Left ventricle myocardium superior (tissue), 1 donor: ENCODE measurements at regions not wholly inside any gene's neighbourhood (a gene's known extent, or its start where the extent isn't known, plus 50 kb on each side); places are given as distances from the start of the nearest gene placed in this dataset.
A peak's percentile ranks its signal among the peaks of the same experiment; 100 is the strongest.
"Not testable (repeated sequence)": the region's sequence is repeated elsewhere in the genome, so short reads cannot be mapped to it uniquely, and the experiment has no call there.

Source experiments
- ATAC-seq: fragments of 200-7000 bp; cut with Tn5 transposase; one replicate; pipeline ENCODE4 v1.9.1; 2020; ENCODE audit warnings: mild to moderate bottlenecking, moderate library complexity
- DNase-seq: peaks from one replicate; pipeline ENCODE4 v3.0.0-alpha.2; 2020
- intact Hi-C: fragments of 100-400 bp; cut with micrococcal nuclease; formaldehyde crosslinking; loops from one replicate; pipeline ENCODE4 v1.11.0; 2022
- donor health status: DM: no; HTN: yes; CAD: no; lungs with severe emphysema.

DNA sequence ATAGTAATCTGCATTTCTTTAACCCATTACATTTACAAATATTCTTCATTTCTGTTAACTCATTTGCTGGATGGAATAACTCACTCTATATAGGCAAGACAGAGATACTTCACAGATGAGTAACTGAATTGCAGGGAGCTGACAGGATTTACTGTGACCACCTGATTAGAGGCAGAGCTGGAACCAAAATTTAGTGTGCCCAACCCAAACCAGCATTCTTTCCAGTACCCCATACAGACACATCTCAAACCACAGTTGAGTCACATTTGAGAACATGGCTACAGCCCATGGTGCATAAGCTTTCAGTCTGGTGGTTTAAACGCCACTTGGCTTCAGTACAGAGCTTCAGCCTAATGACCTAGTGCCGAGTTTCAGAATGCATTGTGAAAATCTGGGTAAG is 138.4 kb upstream of the TENT5A start:
- DNase-seq = no peak
- intact Hi-C loops = no loop called here
- ATAC-seq = no peak

GRCh38 chr6:81889377-81890053 is 137.0 kb upstream of the TENT5A start:
- intact Hi-C loops = no loop called here
- DNase-seq (no peak), ATAC-seq (no peak)

DNA sequence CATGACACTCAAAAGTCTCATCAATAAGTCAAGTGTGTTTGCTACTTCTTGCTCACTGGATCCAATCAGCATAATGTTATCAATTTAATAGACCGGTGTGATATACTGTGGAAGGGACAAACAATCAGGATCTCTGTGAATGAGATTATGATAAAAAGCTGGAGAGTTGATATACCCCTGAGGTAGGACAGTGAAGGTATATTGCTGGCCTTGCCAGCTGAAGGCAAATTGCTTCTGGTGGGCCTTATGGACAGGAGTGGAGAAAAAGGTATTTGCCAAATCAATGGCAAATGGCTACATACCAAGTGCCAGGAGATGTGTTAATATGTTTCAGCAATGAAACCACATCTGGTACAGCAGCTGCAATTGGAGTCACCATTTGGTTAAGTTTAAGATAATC is 134.4 kb upstream of the TENT5A start:
- ATAC-seq, intact Hi-C loops: not testable (repeated sequence)

GRCh38 chr6:81886157-81886556 is 133.7 kb upstream of the TENT5A start:
- intact Hi-C loops = no loop called here
- no peak for DNase-seq
- no peak for ATAC-seq

More for the DNA sequence above, 134.4 kb upstream of the TENT5A start:
- DNase-seq = not testable (repeated sequence)

DNA sequence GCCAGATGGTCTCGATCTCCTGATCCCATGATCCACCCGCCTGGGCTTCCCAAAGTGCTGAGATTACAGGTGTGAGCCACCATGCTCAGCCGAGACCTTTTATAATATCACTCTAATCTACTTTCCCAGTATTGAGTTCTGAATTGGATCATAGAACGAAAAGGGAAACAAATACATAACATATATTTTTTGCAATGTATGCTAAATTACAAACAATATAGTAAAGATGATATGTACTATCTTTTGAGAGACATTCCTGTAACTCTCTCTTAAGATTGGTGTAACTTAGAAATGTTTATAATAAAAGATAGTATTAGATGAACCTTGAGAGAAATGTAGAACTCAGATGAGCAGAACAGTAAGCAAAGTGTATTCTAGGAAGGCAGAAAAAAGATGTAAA is 129.2 kb upstream of the TENT5A start:
- intact Hi-C loops = no loop called here
- no peak for ATAC-seq

GRCh38 chr6:81878479-81878878 is 126.0 kb upstream of the TENT5A start:
- intact Hi-C loops = no loop called here
- ATAC-seq = no peak
- DNase-seq = no peak

More for the DNA sequence above, 129.2 kb upstream of the TENT5A start:
- DNase-seq = no peak

DNA sequence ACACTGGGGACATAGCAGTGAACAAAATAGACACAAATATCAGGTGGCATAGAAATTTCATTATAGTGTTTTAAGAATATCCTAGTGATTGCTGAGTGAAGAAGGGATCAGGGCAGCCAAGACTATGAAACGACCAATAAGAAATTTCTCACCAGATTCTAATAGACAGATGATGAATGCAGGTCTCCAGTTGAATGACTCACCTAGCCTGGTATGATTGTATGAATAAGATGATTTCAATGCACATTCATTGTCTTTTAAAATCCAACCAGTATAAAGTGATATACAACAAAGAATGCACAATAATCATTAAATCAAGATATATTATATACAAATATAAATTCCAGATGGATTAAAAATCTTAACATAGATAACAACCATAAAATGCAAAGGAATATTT is 124.5 kb upstream of the TENT5A start:
- no peak for ATAC-seq
- DNase-seq = no peak
- intact Hi-C loops = no loop called here

DNA sequence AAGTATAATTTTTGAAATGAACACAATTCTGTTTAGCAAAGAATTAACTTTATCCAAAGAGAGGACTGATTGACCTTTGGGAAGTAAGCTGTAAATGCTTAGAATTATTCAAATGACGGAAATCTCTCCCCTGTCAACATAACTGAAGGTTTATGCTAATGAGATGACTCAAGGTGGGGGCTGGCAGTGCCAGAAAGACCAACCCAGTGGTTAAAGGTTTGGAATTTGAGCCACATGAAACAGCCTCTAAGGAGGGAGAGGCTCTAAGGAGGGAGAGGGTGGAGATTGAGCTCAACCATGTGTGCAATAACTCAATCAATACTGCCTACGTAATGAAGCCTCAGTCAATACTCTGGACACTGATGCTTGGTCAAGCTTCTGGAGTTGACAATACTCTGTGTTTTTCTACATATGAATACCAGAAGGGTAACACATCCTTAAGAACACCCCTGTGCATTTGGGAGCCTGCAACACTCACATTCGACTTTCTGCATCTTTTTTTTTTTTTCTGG is 123.4 kb upstream of the TENT5A start:
- intact Hi-C loops = no loop called here
- DNase-seq (no peak), ATAC-seq (no peak)

GRCh38 chr6:81869749-81870508 is 117.4 kb upstream of the TENT5A start:
- ATAC-seq, intact Hi-C loops, DNase-seq: not testable (repeated sequence)

GRCh38 chr6:81865712-81866111 is 113.2 kb upstream of the TENT5A start:
- ATAC-seq (no peak), DNase-seq (no peak)
- intact Hi-C loops = no loop called here

- intact Hi-C loops = no loop called here
- DNase-seq (no peak), ATAC-seq (no peak)
Observed at GRCh38 chr6:81864124-81864523, 111.6 kb upstream of the TENT5A start.

GRCh38 chr6:81863123-81863522 is 110.6 kb upstream of the TENT5A start:
- DNase-seq (no peak), ATAC-seq (peak; percentile 56)
- intact Hi-C loops = no loop called here

GRCh38 chr6:81861281-81861680 is 108.8 kb upstream of the TENT5A start:
- intact Hi-C loops = no loop called here
- ATAC-seq = no peak
- DNase-seq = no peak

DNA sequence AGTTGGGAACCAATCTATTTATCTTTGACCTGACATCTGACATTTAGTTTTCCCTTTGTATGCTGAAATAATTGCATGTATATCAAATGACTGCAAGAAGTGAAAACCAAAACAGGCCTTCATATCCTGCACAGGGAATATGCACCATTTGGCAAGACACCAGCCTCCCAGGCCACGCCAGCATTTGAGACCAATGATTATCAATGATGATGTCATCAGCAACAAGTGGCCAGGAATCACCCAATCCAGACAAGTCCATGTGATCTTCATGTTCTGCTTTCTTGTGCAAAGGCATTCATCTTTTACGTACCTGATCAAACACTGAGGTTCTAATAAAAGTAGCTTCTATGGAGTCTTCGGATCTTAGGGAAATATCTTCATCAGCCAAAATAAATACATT is 107.4 kb upstream of the TENT5A start:
- ATAC-seq = peak; percentile 56
- intact Hi-C loops = no loop called here
- DNase-seq = peak; percentile 65

- ATAC-seq (peak; percentile 95), DNase-seq (no peak)
- intact Hi-C loops = no loop called here
Observed at GRCh38 chr6:81857812-81858211, 105.3 kb upstream of the TENT5A start.

GRCh38 chr6:81856872-81857271 is 104.4 kb upstream of the TENT5A start:
- intact Hi-C loops = no loop called here
- DNase-seq = no peak
- no peak for ATAC-seq

DNA sequence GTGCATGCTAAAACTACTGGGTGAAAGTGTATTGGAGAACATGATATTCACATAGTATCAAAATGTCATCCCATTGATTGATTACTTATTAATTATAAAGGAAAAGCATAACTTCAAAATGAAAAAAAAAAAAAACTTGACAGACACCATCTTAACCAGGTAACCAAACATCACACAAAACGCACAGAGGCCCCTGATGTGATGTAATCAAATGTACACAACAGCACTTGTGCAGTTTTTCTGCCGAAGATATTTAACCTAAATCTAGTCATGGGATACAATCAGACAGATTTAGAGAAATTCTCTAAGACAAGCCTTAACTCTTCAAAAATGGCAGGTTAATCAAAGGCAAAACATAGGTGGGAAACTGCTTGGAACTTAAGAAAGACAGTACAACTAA is 102.0 kb upstream of the TENT5A start:
- DNase-seq = no peak
- intact Hi-C loops = no loop called here

DNA sequence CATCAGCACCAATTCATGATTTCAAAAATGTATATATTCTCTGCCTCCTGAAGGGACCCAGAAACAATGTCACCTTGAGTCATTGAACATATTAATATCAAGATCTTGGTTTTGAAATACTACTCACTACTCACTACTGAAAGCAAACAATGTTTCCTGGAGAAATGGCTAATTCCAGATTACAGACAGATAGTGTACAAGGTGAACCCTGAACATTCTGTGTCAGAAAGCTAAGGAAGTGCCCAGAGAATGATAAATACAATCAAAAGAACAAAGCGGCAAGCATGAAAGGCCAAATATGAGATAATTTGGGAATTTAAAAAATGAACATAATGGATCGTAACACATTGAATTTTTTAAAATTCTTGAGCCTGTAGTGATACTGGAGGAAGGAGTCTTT is 101.5 kb upstream of the TENT5A start:
- intact Hi-C loops = no loop called here
- DNase-seq (no peak), ATAC-seq (no peak)

More for the DNA sequence above, 102.0 kb upstream of the TENT5A start:
- no peak for ATAC-seq

DNA sequence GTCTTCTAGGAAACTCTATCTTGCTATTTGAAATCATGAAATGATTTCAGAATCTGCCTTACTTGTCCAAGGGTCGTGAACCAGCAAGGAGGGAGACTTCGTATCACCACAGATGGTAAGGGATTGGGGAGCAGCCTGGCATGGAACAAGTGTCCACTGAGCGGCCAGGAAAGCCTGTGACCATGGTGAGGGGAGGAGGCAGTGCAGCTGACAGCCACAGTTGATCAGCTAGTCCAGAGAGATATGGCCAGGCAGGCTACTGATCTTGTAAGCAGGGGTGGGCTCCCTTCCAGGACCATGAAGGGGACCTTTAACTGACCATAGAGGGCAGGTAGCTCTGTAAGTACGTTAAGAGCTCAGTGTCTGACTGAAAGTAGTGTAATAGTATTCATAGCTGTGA is 96.8 kb upstream of the TENT5A start:
- peak; percentile 64 for ATAC-seq

DNA sequence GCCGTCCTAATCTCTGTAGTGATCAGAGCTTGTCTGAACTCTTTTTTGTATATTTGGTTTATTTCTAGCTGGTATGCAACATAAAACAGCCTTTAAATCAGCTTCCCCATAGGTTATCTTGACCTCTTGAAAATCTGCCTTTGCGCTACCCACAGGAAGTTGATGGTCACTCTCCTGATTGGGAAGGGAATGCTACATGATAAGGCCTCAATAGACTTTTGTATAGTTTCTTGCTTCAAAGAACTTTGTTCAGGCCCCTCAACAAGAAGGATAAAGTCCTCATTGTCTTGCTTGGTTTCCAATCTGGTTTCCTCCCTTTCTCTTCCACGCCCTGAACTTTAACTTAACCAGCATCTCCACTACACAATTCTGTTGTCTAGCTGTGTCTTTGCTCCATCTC is 95.4 kb upstream of the TENT5A start:
- intact Hi-C loops = no loop called here
- DNase-seq (no peak), ATAC-seq (no peak)

More for the DNA sequence above, 96.8 kb upstream of the TENT5A start:
- DNase-seq = peak; percentile 24
- intact Hi-C loops = no loop called here

GRCh38 chr6:81844686-81845085 is 92.2 kb upstream of the TENT5A start:
- DNase-seq (no peak), ATAC-seq (no peak)

More at GRCh38 chr6:81844686-81845085, 92.2 kb upstream of the TENT5A start:
- intact Hi-C loops = no loop called here
